Retinal pigment epithelial cell (primary cell): ENCODE measurements at regions not wholly inside any gene's neighbourhood (a gene's known extent, or its start where the extent isn't known, plus 50 kb on each side); places are given as distances from the start of the nearest gene placed in this dataset.

Experiments used
- DNase-seq: peaks from one replicate; pipeline ENCODE4 v3.0.0-alpha.2; 2010; ENCODE audit warnings: low read depth
- H3K4me3 ChIP-seq: 2 replicates; pipeline ENCODE4 v1.5.1; 2011; ENCODE audit warnings: mild to moderate bottlenecking, low read length, control low read depth, moderate library complexity
- CTCF ChIP-seq: conservative IDR thresholded peaks from 2 replicates; pipeline ENCODE4 v1.5.1; 2011; ENCODE audit warnings: low read depth, low read length, control low read depth, inconsistent platforms

GRCh38 chr5:56369361-56369811 lies 136.3 kb upstream of the ANKRD55 start:
- DNase-seq: no peak
- no peak for TF ChIP-seq CTCF
- no peak overlapping the region for H3K4me3 ChIP-seq

- DNase-seq: no peak
- no peak for TF ChIP-seq CTCF
- H3K4me3 ChIP-seq: no peak overlapping the region
Measured at GRCh38 chr5:56367748-56368147, 134.6 kb upstream of the ANKRD55 start.

GRCh38 chr5:56366986-56367385 lies 133.9 kb upstream of the ANKRD55 start:
- DNase-seq: no peak
- TF ChIP-seq CTCF: no peak
- H3K4me3 ChIP-seq: no peak overlapping the region

DNA sequence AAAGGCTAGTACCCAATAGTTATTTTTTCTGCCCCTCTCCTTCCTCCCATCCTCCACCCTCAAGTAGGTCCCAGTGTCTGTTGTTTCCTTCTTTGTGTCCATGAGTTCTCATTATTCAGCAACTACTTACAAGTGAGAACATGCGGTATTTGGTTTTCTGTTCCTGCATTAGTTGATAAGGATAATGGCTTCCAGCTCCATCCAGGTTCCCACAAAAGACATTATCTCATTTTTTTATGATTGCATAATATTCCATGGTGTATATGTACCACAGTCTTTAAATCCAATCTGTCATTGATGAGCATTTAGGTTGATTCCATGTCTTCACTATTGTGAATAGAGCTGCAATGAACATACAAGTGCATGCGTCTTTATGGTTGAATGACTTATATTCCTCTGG lies 128.3 kb upstream of the ANKRD55 start:
- DNase-seq: no peak
- H3K4me3 ChIP-seq: no peak overlapping the region
- no peak for TF ChIP-seq CTCF

DNA sequence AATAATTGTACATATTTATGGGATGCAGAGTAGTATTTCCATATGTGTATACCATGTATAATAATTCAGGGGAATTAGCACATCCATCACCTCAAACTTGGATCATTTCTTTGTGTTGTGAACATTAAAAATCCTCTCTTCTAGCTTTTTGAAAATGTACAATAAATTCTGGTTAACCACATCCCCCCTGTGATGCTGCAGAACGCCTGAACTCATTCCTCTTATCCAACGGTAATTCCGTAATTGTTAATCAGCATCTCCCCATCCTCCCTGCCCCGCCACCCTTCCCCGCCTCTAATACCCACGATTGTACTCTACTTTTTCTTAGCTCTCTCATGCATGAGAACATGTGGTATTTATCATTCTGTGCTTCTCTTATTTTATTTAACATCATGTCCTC lies 127.7 kb upstream of the ANKRD55 start:
- TF ChIP-seq CTCF: no peak
- no peak overlapping the region for H3K4me3 ChIP-seq
- no peak for DNase-seq

DNA sequence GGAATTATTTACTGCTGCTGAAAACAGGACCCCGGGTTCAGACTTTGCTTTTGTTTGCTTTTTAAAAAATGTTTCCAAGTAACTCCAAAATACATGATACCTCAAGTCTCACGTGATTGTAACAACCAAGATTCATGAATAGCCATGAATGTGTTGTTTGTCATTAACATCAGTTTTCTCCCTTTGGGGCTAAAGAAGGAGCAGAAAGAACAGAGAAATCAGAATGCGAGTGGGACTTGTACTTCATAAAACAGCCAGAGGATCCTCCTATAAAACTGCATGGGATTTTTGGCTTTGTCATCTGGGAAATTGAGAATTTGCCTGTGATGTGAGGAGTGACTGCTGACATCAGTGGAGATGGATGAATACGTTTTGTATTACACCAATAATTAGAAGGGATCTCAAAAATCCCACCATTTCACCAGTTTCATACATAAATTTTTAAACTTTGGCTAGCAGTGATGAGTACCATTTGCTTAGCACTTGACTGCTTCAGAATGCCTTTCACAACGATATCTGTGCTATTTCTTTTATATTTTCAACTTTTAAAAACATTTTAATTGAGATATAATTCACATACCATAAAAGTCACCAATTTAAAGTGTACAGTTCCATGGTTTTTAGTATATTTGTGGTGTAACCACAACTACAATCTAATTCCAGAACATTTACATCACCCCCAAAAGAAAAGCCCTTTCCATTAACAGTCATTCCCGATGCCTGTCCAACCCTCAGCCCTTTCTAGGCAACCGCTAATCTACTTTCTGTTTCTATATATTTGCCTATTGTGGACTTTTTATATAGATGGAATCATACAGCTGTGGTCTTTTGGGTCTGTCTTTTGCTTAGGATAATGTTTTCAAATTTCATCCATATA lies 126.9 kb upstream of the ANKRD55 start:
- no peak for DNase-seq

More for the DNA sequence above, 126.9 kb upstream of the ANKRD55 start:
- H3K4me3 ChIP-seq: no peak overlapping the region
- TF ChIP-seq CTCF: no peak
